MV-4-11 (cell line): ENCODE measurements at regions not wholly inside any gene's neighbourhood (a gene's known extent, or its start where the extent isn't known, plus 50 kb on each side); places are given as distances from the start of the nearest gene placed in this dataset.

Experiments
- DNase-seq: peaks from one replicate; lab custom pipeline; 2025; lab: John Stamatoyannopoulos, UW

GRCh38 chr5:2129568-2130272 lies 247.0 kb upstream of the IRX4 start:
- no peak for DNase-seq

- DNase-seq = no peak
Measured at GRCh38 chr5:2128686-2129355, 246.1 kb upstream of the IRX4 start.

- no peak for DNase-seq
Measured at GRCh38 chr5:2126512-2126911, 243.8 kb upstream of the IRX4 start.

GRCh38 chr5:2125901-2126265 lies 243.2 kb upstream of the IRX4 start:
- no peak for DNase-seq

- DNase-seq = no peak
Measured at GRCh38 chr5:2125171-2125900, 242.6 kb upstream of the IRX4 start.

- DNase-seq = no peak
Measured at GRCh38 chr5:2124434-2125170, 241.9 kb upstream of the IRX4 start.

GRCh38 chr5:2123874-2124273 lies 241.1 kb upstream of the IRX4 start:
- DNase-seq = no peak

GRCh38 chr5:2120361-2120760 lies 237.6 kb upstream of the IRX4 start:
- no peak for DNase-seq

- no peak for DNase-seq
Measured at GRCh38 chr5:2119573-2119972, 236.8 kb upstream of the IRX4 start.

GRCh38 chr5:2113348-2114131 lies 230.8 kb upstream of the IRX4 start:
- DNase-seq = no peak

- no peak for DNase-seq
Measured at GRCh38 chr5:2112173-2113025, 229.7 kb upstream of the IRX4 start.

GRCh38 chr5:2111569-2112105 lies 228.9 kb upstream of the IRX4 start:
- DNase-seq = no peak

GRCh38 chr5:2110934-2111462 lies 228.3 kb upstream of the IRX4 start:
- no peak for DNase-seq

GRCh38 chr5:2110137-2110933 lies 227.6 kb upstream of the IRX4 start:
- DNase-seq = no peak

- DNase-seq = no peak
Measured at GRCh38 chr5:2109566-2109965, 226.8 kb upstream of the IRX4 start.

GRCh38 chr5:2106721-2107120 lies 224.0 kb upstream of the IRX4 start:
- no peak for DNase-seq

- DNase-seq = no peak
Measured at GRCh38 chr5:2105141-2105540, 222.4 kb upstream of the IRX4 start.

- no peak for DNase-seq
Measured at GRCh38 chr5:2103940-2104339, 221.2 kb upstream of the IRX4 start.
